HG03175 (cell line): ENCODE measurements at regions not wholly inside any gene's neighbourhood (a gene's known extent, or its start where the extent isn't known, plus 50 kb on each side); places are given as distances from the start of the nearest gene placed in this dataset.

Experiments used
- ATAC-seq: cut with Tn5 transposase; IDR thresholded peaks from one replicate; pipeline ENCODE4 v1.9.1; 2021; ENCODE audit warnings: mild to moderate bottlenecking, moderate library complexity; ENCODE audit not compliant: unreplicated experiment

DNA sequence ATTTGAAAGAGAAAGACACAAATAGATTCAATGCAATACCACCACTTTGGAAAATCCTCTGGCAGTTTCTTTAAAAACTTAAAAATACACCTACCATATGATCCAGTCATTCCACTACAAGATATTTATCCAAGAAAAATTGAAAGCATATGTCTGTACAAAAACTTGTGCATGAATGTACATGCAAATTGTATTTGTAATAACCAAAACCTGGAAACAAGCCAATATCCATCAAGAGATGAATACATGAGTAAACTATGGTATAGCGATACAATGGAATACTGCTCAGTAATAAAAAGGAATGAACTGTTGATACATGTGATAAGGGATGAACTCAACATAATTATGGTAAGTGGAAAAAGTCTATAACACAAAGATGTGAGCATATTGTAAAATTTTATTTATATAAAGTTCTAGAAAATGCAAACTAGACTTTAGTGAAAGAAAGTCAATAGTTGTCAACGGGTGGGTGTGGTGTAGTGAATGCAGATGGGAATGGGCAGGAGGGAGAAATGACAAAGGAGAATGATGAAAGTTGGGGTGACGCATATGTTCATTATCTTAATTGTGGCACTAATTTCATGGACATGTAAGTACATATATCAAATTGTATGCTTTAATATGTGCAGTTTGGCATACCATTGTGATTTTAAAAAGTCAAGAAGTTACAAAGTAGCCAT lies 347.5 kb downstream of the SAMD5 start:
- no peak for ATAC-seq

DNA sequence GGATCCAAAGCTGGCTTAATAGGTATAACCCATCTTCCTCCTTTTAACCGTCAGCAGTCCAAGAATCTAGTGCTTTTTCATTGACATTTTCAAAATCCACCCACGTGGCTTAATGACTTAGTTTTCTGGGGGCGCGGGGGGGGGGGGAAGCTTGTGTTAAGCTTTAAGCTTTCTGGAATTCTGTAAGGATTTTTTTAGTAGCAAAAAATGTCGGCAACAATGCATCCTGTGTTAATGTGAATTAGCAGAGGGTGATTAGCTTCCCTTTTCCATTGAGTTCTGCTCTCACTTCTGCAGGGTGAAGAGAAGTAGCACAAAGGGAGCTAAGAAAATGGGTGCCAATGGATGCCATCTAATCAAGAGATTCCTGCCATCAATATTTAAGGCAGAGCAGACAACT lies 348.2 kb downstream of the SAMD5 start:
- no peak for ATAC-seq

DNA sequence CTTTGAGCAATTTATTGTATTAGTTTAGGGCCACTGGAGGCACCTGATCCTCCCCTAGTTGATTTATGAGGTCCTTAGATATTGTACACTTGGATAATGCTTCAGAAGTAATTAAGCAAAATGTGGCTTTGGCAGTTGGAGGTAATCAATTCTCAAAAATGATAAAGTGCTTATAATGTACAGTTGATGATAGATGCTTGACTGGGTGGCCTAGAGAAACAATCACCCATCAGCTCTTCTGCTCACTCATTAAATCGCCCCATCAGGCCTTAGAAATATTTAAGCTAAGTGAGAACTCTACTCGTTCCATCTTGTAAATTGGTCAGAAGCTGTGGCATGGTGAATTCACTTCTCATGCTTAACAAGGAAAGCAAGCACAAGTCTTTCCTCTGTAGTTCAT lies 349.9 kb downstream of the SAMD5 start:
- ATAC-seq: no peak

DNA sequence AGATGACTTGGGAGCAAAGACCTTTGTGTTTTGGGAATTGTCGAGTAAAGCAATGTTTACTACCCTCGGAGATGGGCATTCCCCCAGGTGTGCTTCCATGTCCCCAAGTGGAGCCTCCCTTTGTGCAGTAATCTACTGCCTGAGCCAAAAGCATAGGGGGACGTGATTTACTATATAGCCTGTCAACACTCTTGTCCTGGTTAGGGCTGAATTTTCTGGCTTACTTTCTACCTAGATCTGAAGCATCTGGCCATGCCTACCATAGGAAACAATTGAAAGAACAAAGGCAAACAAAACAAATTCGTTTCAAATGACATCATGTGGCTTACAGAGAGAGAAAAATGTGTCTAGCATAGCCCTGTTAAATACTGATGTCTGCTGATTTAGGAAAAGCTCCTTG lies 350.6 kb downstream of the SAMD5 start:
- ATAC-seq: no peak

DNA sequence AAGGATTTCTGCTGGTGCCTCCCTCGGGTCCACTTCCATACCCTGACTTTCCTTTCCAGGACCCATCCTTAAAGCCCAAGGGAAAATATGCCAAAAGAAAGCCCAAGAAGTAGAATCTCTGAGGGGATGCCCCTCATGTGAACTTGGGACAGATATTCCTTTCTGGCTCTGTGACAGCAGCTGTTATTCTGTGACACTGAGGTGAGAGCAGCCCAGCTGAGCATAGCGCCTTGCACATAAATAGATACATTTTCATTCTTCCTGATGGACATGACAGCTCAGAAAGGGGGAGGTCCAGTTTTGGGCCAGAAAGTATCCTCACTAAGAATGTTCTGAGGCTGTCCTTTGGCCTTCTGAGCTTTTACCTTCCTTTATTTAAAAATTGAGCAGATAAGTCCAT lies 353.2 kb downstream of the SAMD5 start:
- ATAC-seq: no peak

DNA sequence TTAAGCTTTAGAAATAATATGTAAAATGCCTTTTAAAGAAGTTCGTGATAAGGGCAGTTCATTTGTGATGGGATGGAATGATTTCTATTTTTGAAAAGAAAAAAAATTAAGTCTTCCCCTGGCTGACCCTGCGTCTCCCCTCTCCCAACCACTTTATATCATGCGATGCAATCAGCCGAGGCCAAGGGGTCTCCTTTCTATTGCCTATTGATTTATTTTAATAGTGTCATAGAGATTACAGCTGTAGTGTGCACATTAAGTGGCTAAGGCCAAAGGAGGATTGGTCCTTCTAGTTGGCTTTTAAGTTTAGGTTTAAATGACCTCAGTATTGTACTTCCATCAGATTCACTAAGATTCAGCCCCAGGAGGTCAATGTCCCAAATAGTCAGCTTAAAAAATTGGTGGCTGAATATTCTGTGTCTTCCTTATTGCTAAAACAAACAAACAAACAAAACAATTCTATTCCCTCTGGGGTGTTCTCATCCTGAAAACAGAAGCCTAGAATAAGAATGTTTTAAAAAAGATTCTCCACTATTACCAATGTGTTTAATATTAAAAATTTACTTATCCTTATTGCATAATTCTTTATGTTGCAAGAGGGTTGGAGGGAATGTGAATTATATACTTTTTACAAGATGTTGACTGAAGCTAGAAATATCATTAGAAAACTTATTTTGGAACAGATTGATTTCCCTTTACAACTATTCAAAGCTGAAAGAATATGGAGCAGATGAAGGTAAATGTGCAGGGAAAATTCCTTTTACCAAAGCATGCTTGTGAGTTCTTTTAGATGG lies 359.1 kb downstream of the SAMD5 start:
- ATAC-seq: no peak

DNA sequence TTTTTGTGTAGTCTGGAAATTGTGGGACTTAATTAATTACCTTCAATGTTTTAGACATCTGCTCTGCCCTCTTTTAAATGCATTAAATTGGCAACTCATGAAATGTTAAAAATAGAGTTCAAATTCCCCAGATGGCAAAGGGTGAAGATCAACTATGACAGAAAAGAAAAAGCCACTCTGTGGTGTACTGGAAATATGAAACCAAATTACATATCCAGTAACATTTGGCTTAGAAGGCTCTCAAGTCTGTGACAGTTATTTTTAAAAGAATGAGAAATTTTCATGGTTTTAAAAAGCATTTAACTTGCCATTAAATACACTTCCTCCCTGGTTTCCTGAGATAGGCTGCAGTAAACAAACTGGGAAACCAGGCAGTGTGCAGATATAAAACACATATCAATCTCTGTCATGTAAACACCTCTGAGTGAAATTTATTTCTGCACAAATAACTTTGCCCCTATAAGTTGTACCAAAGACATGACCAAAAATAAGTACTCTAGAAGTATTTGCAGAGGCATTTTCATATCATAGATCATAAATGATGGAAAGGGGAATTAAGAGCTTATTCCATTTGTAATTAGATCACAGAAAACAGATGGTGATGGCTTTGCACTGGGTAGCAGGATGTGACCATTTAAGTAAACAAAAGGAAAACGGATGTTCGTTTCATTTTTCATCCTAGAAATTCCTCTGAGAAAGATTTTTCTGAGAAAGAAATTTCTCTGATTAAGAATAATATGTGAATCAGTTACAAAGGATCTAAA lies 360.1 kb downstream of the SAMD5 start:
- ATAC-seq: no peak

DNA sequence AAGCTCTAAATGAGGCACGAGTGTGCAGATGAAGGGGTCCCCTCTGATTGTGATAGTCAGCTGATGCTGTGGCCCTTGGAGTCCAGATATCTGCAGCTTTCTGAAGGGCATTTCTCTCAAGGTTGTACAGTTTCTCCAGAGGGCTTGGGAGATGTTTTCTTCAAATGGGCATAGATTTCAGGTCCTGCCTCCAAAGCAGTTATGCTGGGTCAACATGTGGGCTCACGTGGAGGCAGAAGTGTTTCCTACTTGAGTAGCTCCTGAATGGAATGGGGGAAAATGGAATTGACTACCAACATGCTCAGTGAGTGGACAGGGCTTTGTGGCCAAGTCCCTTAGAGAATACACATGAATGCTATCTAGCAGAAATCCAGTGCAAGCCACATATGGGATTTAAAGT lies 360.7 kb downstream of the SAMD5 start:
- ATAC-seq: no peak

DNA sequence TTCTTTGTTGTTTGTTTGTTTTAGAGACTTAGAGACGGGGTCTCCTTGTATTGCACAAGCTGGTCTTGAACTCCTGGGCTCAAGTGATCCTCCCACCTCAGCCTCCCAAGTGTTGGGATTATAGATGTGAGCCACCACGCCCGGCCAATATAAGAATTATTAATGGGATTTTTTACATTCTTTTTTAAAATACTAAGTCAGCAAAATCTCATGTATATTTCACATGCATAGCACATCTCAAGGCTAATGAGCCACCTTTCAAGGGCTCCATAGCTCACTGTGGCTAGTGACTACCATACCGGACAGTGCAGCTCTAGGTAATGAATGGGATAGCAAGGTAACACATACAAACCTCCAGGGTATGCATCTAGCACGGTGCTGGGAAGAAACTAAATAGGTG lies 361.4 kb downstream of the SAMD5 start:
- ATAC-seq: no peak

DNA sequence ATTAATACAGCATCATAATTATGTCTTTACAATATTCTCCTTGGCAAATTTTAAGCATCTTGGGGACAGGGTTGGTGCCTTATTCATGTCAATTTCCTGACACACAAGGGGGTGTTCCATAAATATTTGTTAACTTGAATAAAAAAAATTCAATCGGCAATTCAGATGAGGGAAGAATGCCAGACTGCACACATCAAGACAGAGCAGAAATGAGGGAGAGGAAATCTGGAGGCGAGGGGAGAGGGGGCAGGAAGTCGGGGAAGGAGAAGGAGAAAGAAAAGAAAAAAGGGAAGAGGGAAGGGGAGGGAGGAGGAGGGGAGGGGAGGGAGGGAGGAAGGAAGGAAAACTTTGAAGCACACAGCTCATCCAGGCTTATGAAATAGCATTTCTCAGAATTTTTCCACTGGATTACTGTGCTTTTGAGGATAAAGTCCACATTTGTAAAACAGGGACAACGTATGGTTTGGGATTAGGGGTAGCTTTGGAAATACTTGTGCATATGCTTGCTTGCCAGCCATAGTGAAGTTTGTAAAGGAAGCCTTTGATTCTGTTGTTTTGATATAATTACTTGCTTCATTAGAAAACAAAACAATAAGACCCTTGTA lies 362.1 kb downstream of the SAMD5 start:
- no peak for ATAC-seq

DNA sequence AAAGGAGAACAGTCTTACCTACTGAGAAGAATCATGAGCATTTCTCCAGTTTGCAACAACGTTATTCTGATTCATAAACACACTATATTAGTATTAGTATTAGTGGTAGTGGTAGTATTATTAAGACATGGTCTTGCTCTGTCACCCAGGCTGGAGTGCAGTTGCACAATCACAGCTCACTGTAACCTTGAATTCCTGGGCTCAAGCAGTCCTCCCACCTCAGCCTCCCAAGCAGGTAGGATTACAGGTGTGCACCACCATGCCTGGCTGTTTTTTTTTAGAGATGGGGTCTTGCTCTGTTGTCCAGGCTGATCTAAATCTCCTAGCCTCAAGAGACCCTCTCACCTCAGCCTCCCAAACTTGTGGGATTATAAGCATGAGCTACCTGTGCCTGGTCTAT lies 363.5 kb downstream of the SAMD5 start:
- no peak for ATAC-seq

DNA sequence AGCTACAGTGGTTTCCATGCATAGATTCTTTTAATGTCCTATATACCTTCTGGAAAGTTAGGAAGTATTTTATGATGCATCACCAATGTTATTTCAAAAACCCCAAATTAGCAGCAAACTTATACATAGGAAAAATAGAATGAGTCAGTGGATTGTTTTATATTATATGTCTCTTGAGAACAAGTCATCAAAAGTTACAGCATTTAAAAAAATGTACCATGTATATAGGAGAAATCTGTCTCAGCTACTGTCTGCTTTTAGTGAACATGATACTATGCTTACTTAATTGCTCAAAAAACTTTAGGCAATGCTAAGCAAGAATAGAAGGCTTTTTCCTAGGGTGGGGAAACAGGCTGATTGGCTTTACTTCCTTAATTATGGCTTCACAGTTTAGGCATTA lies 365.3 kb downstream of the SAMD5 start:
- no peak for ATAC-seq

DNA sequence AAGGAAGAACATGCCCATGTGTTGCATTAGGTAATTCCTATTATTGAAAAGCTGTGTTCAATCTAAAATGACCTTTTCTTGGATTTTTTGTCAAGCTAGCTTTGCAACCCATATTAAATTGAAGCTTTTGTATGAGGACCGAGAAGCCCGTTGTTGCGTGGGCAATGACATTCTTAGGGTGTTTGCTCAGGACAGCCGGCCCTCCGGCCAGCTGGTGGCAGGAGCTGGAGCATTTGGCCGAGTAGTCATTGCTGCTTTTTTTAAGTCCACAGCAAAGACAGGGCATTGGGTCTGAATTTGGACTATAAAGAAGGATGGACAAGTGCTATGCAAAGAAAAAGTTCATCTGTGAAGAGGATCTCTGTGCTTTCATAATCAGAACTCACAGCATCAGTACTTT lies 365.8 kb downstream of the SAMD5 start:
- ATAC-seq: no peak

DNA sequence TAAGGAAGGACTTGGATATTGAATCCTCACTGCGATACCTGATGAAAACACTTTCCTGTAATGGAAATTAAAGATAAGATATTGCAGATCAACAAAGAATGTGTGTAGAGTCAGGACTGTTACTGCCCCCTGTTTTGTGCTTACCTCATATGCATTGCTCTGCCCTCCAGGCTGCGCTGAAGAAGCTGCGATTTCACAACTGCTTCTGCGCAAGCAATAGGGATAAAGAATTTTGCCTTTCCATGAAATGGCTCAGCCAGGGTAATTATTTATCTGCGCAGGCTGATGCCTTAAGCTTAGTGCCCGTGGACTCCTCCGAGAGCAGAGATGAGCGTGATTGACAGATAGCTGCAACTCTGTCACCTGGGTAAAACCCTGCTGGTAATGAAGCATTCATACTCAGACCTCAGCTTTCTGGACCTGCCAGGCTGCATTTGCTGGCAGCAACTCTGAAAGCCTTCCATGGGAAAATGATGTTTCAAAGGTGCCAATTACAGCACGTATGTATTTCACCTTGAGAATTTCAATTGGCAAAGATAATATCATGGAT lies 370.6 kb downstream of the SAMD5 start:
- ATAC-seq: no peak

DNA sequence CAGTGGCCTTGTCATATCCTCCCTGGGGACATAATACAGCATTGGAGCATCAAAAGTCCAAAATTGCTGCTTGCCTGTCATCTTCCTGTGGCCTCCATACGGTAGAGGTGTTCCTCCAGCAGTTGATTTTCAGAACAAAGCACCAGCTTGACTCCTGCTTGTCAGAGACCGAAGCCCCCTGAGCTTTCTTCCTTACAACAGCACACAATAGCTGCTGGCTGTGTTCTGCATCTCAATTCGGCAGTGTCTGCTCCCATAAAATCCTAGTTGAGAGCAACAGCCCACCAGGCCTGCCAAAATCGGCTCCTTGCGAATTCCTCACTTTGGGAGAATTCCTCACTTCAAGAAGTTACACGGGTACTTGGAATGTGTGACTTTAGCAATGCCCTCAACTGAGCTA lies 372.9 kb downstream of the SAMD5 start:
- no peak for ATAC-seq

DNA sequence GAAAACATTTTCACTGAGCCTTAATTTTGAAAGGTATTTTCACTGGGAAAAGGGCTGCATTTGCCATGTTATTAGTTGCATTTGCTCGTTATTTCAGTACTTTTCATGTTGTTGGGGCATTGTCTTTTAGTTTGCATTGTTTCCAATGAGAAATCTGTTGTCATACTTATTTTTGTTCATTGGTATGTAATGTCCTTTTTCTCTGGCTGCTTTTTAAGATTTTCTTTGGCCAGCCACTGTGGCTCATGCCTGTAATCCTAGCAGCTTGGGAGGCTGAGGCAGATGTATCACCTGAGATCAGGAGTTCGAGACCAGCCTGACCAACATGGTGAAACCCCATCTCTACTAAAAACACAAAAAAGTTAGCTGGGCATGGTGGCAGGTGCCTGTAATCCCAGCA lies 379.9 kb downstream of the SAMD5 start:
- no peak for ATAC-seq

DNA sequence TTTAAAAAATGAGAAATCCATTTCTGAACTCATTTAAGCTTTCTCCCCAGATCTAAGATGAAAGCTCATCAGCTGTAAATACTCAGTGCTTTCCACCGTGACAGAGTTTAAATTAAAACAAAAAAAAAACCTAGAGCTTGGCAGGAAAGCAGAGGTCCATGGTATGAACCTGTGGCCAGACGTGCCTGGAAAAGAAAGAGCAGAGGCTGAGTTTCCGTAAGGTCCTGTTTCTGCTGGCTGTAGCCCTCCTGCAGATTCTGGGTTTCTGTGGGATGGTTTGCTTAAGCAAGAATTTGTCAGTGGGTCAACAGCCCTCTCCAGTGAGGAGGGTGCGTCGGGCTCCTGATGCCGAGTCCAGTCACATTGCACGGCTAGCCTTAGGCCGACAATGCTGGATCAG lies 383.2 kb downstream of the SAMD5 start:
- no peak for ATAC-seq

DNA sequence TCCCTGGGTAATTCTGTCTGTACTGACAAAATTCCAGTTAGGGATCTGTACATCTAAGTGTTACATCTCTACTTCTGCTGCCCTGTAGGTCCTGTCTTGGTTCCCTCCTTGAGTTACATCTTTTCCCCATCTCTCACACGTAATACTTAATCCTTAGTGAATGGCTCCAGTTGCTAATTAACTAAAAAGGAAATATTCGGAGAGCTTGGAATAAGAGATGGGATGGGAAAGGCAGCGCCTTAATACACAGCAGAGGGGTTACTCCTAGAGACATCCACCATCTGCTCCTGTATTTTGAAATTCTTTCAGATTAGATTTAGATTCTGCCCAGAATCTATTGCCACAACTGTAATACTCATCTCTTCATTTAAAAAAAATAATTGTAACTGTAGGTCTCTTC lies 384.0 kb downstream of the SAMD5 start:
- ATAC-seq: no peak

DNA sequence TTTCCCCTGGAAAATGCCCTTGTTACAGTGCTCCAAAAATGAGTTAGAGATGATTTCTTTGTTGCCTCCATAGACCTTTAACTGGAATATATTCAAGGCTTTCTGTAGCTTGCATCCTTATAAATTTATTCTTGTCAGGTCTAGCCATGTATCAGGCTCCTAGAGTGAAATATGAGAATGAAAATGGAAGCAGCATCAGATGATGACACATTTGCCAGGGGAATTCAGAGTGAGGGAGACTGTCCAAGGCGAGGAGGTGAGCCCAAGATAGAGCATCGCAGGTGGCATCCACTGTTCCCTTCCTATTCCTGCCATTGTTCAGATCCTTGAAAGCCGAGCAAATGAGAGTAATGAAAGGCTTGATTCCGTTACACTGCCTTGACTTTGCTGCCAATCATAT lies 386.8 kb downstream of the SAMD5 start:
- ATAC-seq: no peak

DNA sequence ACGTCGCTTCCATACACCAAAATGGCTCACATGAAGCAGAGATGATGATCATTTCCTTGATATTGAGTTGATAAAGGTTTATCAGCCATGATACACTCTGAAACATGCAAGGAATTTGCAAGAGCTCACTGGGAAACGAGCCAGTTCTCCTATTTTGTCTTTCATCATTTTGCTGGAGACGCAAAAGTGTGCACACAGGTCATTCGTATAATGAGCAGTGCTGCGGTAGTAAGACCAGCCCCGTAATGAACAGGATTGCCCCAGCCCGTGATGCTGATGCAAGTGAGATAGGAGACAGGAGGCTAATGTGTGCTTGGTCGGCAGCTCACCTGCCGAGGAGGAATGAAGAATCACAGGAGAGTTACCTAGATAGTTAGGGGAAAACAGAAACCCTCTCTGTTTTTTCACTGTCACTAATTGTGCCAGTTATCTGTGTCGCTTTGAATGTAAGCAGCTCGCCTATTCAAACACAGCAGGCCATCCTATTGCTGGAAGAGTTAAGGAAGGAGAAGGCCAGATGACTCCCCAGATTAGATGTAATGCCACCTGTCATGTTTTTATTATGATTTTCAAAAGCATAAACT lies 391.8 kb downstream of the SAMD5 start:
- ATAC-seq: no peak

DNA sequence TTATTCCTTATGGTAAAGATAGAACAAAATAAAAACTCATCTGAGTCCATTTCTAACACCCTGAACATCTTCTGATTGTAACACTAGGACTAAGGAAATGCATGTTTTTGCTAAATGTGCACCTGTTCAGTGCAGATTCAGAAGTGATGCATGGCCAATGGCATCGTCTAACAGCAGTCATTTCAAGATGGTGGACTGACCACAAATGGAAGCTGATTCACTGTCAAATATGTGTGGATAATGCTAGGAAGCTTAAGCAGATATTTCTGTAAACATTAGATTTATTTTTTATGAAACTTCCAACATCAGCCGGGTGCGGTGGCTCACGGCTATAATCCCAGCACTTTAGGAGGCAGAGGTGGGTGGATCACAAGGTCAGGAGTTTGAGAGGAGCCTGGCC lies 394.8 kb downstream of the SAMD5 start:
- no peak for ATAC-seq
